SW480 (cell line): ENCODE measurements at regions not wholly inside any gene's neighbourhood (a gene's known extent, or its start where the extent isn't known, plus 50 kb on each side); places are given as distances from the start of the nearest gene placed in this dataset.
"Not testable (repeated sequence)": the region's sequence is repeated elsewhere in the genome, so short reads cannot be mapped to it uniquely, and the experiment has no call there.

Experiments used
- DNase-seq: peaks from one replicate; pipeline ENCODE4 v3.0.0-alpha.2; 2016; ENCODE audit warnings: low spot score

DNA sequence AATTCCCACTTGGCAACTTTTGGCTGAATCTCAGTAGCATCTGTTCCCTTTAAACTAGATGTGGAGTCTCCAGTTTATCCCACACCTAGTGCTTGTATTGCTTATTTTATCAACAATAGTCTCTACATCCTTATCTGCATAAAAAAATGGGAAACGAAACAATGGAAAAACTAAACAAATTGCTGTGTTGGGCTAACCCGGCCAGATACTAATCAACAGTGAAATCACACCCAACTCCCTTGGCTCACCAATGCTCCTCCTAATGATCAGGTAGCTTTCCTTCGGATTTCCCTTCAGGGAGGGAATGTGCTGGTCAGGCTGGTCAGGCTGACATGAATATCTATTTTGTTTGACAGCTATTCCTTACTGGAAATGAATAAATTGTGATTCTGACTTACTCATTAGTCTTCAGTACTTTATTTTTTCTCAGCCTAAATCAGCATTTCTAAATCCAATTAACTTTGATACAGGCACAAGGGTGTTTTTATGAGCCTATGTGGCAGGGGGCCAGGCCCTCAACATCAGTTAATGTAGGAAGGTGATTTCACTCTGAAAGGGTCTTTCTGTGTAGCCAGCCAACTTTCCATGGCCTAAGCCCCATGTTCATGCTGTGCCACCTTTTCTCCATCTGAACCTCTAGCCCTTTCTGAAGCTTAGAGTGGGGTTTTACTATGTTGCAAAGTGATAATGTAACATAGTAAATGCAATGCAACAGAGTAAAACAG, 170.5 kb upstream of the NPSR1 start:
- no peak for DNase-seq

DNA sequence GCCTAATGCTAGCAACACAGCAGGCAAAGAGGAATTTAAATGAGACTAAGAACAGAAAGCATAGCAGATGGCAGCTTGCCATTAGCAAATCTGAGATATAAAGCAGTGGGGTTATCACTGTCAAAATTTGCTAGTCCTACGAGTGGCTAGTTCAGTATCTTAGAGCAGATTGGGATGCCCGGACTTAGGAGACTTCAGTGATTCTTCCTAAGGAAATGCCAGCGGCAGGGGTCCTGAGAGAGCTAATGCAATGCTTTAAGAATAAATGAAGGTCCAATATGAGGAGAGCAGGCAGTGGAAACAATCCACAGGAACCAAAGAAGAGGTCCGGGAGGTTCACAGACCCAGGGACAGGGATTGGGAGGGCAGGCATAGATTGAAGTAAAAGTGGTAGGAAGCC, 169.3 kb upstream of the NPSR1 start:
- no peak for DNase-seq

DNA sequence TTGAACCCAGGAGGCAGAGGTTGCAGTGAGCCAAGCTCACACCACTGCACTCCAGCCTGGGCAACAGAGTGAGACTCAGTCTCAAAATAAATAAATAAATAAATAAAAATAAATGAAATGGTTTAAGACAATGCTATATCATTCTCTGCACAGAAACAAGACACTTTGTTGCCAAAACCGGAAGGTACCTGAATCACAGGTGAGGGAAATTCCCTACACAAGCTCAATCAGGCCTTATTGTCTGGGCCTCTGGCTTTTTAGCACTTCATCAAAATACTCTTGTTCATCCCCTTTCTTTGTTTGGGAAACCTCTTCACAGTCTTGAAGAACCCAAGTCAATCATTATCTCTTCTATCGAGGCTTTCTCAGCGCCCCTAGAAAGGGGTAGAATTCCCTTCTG, 166.1 kb upstream of the NPSR1 start:
- DNase-seq, result no peak

DNA sequence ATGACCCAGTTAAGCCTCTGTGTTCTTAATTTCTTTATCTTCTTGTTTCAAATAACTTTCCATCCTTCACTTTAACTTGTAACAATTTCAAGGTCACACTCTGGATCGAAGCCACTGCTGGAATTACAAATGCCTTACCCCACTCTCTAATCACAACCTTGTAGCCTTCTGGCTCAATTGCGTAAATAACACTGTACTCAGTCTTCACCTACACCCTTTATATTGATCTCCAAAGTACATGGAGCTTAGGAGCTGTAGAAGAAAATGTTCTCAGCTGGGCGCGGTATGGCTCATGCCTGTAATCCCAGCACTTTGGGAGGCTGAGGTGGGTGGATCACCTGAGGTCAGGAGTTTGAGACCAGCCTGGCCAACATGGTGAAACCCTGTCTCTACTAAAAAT, 164.3 kb upstream of the NPSR1 start:
- no peak for DNase-seq

DNA sequence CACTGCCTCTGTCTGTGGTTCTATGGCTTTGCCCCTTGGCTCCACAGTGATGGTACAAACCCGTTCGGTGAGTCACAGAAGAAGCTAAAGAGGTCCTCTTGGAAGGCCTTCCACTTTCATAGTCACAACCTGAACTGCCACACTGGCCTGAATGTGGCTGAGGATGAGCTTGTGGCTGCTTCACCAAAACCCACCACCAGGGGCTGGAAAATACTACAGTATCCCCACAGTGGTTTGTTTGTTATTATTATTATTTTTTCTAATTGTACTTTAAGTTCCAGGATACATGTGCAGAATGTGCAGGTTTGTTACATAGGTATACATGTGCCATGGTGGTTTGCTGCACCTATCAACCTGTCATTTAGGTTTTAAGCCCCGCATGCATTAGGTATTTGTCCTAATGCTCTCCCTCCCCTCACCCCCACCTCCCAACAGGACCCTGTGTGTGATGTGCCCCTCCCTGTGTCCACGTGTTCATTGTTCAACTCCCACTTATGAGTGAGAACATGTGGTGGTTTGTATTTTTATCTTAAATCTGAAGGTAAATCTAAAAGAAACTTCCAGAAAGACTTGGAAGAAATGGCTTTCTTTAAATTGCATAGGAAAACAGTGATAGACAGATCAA, 160.8 kb upstream of the NPSR1 start:
- DNase-seq, result no peak

DNA sequence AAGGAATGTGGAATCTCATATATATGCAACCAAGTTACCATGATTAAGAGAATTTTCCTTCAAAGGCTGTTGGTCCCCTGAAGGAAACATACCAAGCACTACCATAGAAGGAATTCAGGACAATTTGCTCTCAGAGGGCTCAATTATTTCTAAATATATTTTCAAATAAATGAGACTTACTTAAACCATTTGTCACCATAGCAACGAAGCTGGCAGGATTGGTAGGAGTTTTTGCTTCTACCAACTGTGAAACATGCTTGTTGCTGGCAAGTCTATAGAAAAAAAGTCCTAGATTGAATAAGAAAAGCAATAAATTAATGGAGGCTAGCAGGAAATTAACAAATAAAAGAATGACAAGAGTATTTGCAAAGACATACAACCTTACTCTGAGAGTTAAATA, 156.9 kb upstream of the NPSR1 start:
- no peak for DNase-seq

DNA sequence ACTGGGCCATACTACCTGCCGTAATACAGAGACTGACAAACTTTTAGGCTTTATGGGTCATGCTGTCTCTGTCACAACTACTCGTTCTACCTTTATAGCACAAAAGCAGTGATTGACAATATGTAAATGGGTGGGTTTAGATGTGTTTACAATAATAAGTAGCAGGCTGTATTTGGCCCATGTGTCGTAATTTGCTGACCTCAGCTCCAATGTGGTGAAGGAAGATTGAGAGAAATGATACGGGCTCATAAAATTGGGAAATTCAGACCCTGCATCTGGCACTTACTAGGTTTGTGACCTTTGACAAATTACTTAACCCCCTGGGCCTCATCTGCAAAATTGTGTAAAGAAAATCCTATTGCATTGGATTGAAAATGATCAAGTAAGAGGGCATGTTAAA, 150.8 kb upstream of the NPSR1 start:
- DNase-seq, result no peak

DNA sequence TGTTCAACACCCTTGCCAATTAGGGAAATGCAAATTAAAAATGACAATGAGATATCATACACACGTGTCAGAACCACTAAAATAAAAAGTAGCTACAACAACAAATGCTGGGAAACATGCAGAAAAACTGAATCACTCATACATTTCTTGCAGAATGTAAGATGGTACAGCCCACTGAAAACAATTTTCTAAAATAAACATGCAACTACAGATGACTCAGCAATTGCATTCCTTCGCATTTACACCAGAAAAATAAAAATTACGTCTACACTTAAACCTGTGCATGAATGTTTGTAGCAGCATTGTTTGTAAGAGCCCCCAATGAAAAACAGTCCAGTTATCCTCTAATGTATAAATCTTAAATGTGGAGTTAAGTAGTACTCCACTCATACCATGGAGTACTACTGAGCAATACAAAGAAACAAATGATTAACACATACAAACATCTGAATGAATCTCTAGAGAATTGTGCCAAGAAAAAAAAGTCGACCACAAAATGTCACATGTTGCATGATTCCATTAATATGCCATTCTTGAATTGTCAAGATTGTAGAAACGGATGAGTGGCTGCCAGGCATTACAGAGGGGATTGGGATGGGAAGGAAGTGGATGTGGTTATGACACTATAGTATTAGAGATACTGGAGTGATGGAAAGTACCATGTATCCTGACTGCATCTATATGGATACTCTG, 134.6 kb upstream of the NPSR1 start:
- no peak for DNase-seq

DNA sequence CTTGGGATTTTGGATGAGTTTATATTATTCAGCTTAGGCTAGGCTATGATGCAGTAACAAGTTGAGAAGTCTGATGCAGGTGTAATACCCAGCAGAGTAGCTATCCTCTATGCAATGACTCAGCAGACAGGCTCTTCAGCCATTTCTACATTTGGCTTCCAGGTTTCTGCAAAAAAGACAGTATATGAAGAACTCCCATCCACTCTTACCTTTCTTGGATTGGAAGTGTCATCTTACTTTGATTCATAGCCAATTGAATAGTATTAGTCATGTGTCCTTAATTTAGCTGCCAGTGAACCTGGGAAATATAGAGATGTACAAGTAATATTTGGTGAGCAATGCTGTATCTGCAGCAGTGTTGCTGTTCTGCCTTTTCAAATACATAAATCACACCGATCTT, 127.8 kb upstream of the NPSR1 start:
- no peak for DNase-seq

DNA sequence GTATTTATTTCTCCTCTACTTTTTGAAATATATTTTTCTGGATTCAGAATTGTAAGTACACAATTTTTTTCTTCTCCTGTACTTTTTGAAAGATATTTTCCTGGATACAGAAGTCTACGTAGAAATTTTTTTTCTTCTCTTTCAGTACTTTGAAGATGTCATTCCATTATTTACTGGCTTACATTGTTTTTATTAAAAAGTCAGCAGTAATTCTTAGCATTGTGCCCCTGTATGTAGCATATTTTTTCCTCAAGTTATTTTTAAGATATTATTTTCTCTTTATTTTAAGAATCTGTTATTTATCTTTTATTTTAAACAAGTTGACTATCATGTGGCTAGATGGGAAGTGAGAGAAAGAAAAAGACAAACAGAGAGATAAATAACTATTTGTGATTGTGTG, 119.0 kb upstream of the NPSR1 start:
- DNase-seq, result peak; percentile 19

DNA sequence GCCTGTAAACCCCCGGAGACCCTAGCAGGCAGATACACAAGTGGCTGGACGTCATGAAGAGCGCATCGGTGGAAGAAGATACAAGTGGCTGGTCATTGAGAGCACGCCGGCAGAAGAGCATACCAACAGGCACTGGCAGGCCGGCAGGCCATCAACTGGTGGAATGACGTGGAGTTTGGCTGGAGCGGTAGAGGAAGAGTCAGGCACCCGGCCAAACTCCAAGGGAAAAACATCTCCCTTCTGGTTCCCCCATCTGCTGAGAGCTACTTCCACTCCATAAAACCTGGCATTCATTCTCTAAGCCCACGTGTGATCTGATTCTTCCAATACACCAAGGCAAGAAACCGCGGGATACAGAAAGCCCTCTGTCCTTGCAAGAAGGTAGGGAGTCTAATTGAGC, 113.4 kb upstream of the NPSR1 start:
- no peak for DNase-seq

DNA sequence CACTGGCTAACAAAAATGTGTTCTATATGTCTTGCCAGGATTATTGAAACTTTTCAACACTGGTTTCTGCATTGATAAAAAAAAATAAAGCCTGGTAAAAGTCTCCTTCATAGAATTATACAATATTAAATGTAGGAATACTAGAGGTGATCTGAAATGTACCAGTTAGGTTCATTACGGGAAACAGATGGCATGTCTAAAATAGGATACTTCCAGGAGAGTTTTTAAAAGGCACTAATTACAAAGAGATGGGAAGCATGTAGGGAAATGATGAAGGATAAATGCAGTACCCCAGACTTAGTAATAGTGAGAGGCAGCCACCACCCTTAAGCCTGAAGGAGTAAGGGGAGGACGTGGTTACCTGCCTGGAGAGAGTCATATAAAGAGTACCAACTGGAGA, 107.0 kb upstream of the NPSR1 start:
- DNase-seq, result no peak

DNA sequence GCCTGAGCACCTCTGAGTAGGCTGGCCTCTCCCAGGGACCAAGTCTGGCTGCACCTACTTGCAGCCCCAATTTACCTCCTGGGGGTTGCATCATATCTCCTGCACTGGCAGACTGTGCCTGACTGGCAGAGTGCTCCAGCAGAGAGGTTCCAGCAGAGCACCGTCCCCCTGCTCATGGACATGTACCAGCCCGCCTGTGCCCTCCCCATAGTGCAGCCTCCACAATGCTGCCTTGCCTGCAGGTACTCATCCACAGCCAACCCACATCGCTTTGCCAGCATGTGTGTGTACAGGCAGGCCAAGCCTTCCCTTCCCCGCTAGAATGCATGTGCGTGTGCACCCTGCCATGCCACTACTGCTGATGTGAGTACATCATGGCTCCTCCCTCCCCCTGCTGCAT, 105.5 kb upstream of the NPSR1 start:
- no peak for DNase-seq

DNA sequence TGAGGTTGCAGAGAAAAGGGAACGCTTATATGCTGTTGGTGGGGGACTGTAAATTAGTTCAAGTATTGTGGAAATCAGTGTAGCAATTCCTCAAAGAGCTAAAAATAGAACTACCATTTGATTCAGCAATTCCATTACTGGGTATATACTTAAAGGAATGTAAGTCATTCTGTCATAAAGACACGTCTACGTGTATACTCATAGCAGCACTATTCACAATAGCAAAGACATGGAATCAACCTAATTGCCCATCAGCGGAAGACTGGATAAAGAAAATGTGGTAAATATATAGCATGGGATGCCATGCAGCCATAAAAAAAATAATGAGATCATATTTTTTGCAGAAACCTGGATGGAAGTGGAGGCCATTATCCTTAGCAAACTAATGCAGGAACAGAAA, 100.0 kb upstream of the NPSR1 start:
- no peak for DNase-seq

DNA sequence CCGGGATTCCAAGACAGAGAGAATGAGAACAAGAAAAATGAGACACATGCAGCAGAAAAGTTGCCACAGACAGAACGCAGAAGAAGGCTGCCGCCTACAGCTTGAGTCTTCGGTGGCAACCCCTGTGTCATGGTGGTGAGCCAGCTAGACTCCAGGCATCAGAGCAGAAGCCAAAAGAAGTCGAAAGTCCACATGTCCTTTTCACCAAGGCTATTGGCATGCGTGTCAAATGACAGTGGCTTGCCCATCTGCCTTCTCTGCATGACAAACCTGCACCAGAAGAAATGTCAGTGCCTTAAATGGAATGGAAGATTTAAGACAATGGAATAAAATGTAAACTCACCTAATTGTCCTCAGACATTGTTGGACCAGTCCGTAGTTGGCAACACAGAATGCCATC, 93.9 kb upstream of the NPSR1 start:
- no peak for DNase-seq

DNA sequence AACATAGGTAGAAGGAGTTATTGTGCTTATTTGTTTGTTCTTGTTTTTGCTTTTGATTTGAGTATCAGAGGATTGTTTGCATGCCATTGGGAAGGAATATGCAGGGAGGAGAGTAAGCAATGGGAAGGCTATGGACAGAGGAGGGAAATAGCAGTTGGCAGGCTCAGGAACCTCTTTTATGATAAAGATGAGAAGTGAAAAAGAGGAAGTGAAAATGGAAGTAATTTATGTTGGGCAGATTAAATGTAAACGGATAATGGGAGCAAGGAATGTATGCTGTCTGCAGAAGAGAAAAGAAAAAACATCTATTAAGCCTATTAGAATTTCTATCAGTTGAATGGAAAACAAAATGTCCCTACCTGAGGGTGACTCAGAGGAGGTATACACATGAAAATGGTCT, 90.1 kb upstream of the NPSR1 start:
- DNase-seq, result no peak

DNA sequence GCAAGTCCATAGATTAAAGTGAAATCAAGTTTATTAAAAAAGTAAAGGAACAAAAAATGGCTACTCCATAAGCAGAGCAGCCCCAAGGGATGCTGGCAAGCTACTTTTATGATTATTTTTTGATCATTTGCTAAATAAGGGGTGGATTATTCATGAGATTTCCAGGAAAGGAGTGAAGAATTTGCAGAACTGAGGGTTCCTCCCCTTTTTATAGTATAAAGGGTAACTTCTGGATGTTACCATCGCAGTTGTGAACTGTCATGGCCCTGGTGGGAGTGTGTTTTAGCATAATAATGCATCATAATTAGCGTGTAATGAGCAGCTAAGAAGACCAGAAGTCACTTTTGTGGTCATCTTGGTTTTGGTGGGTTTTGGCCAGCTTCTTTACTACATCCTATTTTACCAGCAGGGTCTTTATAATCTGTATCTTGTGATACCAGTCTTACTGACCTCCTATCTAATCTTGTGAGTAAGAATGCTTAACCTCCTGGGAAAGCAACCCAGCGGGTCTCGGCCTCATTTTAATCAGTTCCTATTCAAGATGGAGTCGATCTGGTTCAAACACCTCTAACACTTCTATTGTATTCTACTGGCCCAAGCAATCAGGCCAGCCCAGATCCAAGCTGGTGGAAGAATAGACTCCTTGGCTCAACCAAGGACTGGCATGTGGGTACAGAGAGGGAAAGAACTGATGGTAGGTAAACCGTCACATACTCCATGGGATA, 87.9 kb upstream of the NPSR1 start:
- no peak for DNase-seq

DNA sequence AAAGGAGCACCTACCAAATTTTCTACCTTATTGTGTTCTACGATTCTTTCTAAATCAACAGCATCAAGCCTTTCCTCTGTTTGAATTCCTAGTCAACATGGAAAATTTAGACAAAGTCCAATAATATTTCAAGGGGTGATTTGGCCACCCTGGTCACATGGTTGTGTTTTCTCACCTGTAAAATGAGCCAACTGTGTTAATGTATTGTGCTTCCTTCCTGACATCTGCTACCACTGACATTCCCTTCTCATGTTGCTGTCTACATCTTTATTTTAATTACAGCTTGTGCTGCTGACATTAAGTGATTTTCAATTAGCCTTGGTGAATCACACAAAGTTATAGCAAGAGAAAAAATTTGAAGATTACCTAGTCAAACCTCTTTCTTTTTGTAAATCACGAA, 83.0 kb upstream of the NPSR1 start:
- peak; percentile 50 for DNase-seq

DNA sequence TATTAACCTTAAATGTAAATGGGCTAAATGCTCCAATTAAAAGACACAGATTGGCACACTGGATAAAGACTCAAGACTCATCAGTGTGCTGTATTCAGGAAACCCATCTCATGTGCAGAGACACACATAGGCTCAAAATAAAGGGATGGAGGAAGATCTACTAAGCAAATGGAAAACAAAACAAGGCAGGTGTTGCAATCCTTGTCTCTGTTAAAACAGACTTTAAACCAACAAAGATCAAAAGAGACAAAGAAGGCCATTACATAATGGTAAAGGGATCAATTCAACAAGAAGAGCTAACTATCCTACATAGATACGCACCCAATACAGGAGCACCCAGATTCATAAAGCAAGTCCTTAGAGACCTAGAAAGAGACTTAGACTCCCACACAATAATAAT, 80.1 kb upstream of the NPSR1 start:
- DNase-seq, result not testable (repeated sequence)

DNA sequence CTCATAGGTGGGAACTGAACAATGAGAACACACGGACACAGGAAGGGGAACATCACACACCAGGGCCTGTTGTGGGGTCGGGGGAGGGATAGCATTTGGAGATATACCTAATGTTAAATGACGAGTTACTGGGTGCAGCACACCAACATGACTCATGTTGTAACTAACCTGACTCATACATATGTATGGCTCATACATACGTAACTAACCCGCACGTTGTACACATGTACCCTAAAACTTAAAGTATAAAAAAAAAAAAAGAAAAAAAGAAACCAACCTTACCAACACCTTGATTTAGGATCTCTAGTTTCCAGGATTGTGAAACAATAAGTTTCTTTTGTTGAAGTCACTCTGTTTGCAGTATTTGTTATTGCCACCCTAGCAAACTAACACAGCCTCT, 76.3 kb upstream of the NPSR1 start:
- not testable (repeated sequence) for DNase-seq

DNA sequence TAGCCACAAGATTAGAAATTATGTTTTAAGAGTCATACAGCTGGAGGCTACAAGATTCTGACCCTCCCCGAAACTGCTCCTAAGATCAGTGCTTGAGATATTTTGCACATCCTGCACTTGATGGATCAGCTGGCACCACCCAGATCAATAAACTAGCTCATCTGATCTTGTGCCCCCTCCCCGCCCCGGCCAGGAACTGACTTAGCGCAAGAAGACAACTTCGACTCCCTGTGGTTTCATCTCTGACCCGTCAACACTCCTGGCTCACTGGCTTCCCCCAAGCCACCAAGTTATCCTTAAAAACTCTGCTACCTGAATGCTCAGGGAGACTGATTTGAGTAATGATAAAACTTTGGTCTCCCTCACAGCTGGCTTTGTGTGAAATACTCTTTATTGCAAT, 73.5 kb upstream of the NPSR1 start:
- DNase-seq, result no peak

DNA sequence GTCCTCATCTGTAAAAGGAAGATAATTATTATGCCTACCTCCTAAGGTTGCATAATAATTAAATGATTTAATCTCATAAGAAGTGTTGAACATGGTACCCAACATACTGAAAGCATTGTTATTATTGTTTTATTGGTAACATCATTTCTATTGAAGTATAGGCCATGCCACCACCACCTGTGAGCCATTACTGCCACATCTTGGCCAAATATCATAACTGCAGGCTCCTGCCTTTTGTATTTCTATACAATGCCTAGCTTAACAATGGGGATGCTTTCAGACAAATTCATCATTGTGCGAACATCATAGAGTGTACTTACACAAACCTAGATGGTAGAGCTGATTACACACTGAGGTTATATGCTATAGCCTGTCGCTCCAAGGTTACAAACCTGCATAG, 61.1 kb upstream of the NPSR1 start:
- peak; percentile 26 for DNase-seq
